ENCODE measurements at regions not wholly inside any gene's neighbourhood (a gene's known extent, or its start where the extent isn't known, plus 50 kb on each side); places are given as distances from the start of the nearest gene placed in this dataset.

DNA sequence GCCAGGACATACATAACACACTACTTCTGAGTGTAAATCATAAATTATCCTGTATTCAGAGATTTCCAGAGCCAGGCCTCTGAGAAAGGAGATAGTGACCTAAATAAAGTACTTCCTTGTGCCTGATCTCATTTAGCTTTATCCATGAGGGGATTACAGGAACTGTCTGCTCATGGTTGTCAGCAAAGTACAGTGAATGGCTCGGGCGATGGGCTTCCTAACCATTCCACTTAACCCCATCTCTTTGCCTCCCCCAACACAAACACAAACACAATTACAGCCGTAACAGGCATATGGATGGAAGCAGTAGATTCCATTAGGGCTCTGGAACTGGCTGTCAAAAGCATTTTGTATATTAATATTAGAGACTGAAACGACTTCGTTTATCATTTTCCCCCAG is 206.7 kb upstream of the CPNE8 start:
- H3K4me3 ChIP-seq (ENCODE audit: low read depth, low read length) = no peak overlapping the region
- DNase-seq (ENCODE audit: low read depth) = no peak
- no peak for TF ChIP-seq CTCF (IDR thresholded peaks at IDR 0.05; ENCODE audit: insufficient read depth, low read depth, low read length, missing control alignments)

GRCh38 chr12:39105111-39105510 is 199.7 kb upstream of the CPNE8 start:
- H3K4me3 ChIP-seq (ENCODE audit: low read depth, low read length) = no peak overlapping the region
- TF ChIP-seq CTCF (IDR thresholded peaks at IDR 0.05; ENCODE audit: insufficient read depth, low read depth, low read length, missing control alignments) = no peak
- DNase-seq (ENCODE audit: low read depth) = no peak

DNA sequence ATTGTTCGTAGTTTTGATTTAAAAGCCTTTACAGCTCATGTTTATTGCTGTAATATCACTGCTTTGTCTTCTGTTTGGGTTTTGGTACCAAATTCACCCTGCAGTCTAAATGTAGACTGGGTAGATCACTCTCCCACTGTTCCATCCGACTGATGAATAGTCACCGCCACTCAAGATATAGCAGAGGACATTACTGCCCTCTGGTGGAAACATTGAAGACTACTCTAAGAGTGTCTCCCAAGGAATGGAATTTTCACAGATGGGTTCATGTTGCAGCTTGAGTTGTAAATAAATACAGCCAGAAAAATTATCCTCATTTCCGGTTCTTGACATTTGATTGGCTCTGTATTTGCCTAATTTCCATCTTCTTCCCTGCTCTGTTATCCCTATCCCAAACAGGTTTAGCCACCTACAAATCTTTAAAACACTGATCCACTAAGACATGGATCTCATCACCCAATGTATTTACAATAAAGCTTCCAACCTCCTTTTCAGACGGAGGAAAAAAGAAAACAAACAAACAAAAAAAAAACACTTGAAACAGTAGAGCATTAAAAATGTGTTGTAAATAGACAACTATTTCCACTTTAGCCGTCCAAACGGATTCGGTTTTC is 198.3 kb upstream of the CPNE8 start:
- H3K4me3 ChIP-seq (ENCODE audit: low read depth, low read length) = no peak overlapping the region
- TF ChIP-seq CTCF (IDR thresholded peaks at IDR 0.05; ENCODE audit: insufficient read depth, low read depth, low read length, missing control alignments) = peak; percentile 62
- DNase-seq (ENCODE audit: low read depth) = peak; percentile 66

DNA sequence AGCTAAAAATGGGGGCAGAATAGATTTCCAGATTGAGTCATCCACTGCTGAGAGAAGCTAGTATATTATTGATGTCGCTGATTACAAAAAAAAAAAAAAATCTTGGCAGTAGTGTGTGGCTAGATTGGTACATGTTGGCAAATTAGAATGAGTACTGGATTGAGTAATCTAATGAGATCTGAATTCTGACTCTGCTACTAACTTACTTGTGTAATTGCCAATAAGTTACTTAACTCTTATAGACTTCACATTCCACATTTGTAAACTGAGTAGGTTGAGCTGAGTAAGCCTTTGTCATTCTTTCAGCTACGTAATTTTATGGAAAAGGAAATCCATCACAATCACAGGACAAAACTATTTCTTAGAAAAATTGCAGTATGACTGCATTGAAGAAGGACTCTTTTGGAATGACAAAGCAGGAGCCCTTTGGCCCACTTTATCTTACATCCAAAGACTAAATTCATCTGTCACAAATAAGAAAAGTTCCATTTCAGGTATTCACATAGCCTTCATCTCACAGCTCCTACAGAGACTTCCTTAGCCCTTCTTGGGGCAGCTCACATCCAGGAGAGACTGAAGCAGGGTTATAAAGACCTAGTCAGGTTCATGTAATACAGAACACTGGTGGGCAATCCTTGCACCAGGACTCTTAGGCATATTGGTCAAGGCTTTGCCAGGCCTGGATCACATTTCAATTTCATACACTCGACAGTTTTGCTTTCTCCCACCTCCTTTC is 197.3 kb upstream of the CPNE8 start:
- no peak for TF ChIP-seq CTCF (IDR thresholded peaks at IDR 0.05; ENCODE audit: insufficient read depth, low read depth, low read length, missing control alignments)
- H3K4me3 ChIP-seq (ENCODE audit: low read depth, low read length) = no peak overlapping the region
- DNase-seq (ENCODE audit: low read depth) = no peak

GRCh38 chr12:39095636-39096330 is 190.4 kb upstream of the CPNE8 start:
- no peak for TF ChIP-seq CTCF (IDR thresholded peaks at IDR 0.05; ENCODE audit: insufficient read depth, low read depth, low read length, missing control alignments)
- no peak overlapping the region for H3K4me3 ChIP-seq (ENCODE audit: low read depth, low read length)
- no peak for DNase-seq (ENCODE audit: low read depth)

GRCh38 chr12:39081910-39082309 is 176.5 kb upstream of the CPNE8 start:
- DNase-seq (ENCODE audit: low read depth) = peak; percentile 23
- H3K4me3 ChIP-seq (ENCODE audit: low read depth, low read length) = no peak overlapping the region
- TF ChIP-seq CTCF (IDR thresholded peaks at IDR 0.05; ENCODE audit: insufficient read depth, low read depth, low read length, missing control alignments) = no peak

Measured in GM12865 (cell line).